GM18909 (cell line): ENCODE measurements at regions not wholly inside any gene's neighbourhood (a gene's known extent, or its start where the extent isn't known, plus 50 kb on each side); places are given as distances from the start of the nearest gene placed in this dataset.

ENCODE experiments used
- ATAC-seq: cut with Tn5 transposase; IDR thresholded peaks from one replicate; pipeline ENCODE4 v1.9.1; 2021; ENCODE audit warnings: mild to moderate bottlenecking; ENCODE audit not compliant: unreplicated experiment, poor library complexity

DNA sequence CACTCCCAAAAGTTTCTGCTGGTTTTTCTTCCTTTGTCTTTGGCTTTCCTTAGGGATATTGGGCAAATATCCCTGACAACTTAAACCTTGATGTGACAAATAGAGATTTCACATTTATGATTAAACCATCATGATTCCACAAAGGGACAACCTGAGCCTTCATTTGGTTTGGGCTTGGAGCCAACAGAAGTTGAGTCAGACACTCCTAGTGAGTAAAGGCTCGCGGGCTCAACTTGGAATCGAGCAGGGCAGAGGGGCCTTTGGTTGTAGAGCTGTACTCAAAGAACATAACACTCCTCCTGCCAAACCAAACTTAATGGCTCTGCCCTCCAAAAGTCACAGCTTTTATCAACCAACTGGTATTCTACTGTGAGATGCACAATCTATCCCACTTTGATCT, 290.2 kb upstream of the MAP3K1 start:
- ATAC-seq = no peak

- ATAC-seq = no peak
These were observed 290.9 kb upstream of the ANKRD55 start for GRCh38 chr5:56523790-56524575.

- no peak for ATAC-seq
These were observed 289.8 kb upstream of the ANKRD55 start for GRCh38 chr5:56522960-56523359.

GRCh38 chr5:56522169-56522568, 289.0 kb upstream of the ANKRD55 start:
- ATAC-seq = no peak

- ATAC-seq = no peak
These were observed 288.0 kb upstream of the ANKRD55 start for GRCh38 chr5:56520986-56521730.

DNA sequence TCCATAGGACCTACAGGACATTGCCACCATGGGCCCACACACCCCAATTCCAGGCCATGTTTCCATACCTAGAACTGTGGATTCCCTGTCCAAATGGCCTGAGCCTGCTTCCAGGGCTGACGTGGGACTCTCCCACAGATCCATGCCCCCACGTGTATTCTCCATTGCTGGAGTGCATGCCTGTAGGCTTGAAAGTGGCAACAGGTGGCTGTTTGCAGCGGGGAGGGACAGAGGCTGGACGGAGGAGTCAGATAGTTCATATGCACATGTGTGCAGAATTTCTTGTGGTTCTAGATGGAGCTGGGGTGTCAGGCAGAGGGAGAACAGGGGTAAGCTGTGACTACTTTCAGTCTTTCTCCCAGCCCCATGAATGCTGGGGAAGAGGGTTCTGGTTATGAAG, 285.7 kb upstream of the ANKRD55 start:
- ATAC-seq = no peak

- ATAC-seq = no peak
These were observed 283.9 kb upstream of the ANKRD55 start for GRCh38 chr5:56517011-56517416.

- no peak for ATAC-seq
These were observed 283.3 kb upstream of the ANKRD55 start for GRCh38 chr5:56516441-56516840.

GRCh38 chr5:56516035-56516434, 282.9 kb upstream of the ANKRD55 start:
- no peak for ATAC-seq

DNA sequence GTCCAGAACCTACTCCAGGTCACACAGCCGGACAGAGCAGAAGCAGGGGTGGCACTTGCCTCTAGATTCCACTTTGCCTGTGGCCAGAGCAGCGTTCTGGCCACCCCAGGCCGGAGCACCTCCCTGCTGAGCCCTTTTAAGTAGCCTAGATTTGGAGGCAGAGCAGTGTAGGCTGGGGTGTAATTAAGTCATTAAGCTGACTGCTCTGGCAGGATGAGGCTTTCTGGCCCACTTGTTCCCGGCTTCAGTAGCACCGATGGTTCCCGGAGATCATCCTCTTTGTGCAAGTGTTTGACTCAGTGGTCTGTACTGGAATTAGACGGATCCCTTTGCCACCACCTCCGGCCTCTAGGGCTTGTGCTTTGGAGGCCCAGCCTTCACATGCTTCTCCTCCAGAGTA, 281.9 kb upstream of the ANKRD55 start:
- no peak for ATAC-seq

DNA sequence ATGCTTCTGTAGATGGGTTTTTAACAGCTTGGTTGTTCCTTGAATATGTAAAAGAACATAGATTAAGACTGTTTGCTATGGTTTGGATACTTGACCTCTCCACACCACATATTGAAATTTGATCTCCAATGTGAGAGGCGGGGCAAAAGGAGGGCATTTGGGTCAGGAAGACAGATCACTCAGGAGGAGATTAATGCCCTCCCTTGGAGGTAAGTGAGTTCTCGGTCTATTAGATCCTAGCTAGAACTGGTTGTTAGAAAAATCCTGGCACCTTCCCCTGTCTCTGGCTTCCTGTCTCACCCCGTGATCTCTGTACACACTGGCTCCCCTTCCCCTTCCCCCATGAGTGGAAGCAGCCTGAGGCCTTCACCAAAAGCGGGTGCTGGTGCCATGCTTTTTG, 281.1 kb upstream of the ANKRD55 start:
- no peak for ATAC-seq

- no peak for ATAC-seq
These were observed 280.0 kb upstream of the ANKRD55 start for GRCh38 chr5:56513141-56513540.

DNA sequence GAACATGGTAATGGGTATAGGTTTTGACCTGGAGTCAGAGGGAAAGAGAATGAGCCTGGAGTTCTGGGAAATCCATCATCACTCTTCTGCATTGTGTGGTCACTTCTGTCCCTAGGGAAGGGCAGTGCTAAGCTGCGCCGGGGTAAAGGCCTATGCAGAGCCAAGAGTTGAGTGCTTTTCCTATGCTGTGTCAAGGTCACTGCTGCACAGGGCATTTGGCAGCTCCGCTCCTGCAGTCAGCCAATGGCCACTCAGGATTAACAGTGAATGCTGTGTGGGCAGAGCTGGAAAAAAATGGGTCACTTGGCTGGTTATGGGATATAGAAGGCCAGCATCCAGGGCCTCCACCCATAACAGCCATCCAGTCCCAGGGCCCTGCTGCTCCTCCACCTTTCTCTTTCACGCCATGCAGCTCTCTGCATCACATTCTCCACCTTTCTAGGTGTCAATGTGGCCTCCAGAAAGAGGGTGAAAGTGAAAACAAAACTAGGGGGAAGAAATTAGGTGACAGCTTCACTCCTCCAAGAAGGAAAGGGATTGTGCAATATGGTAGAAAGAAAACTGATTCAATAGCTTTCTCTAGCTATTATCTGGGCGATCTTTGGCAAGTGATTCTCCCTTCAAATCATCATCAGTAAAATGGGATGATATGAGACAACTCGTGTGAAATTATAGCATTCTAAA, 279.3 kb upstream of the ANKRD55 start:
- no peak for ATAC-seq

DNA sequence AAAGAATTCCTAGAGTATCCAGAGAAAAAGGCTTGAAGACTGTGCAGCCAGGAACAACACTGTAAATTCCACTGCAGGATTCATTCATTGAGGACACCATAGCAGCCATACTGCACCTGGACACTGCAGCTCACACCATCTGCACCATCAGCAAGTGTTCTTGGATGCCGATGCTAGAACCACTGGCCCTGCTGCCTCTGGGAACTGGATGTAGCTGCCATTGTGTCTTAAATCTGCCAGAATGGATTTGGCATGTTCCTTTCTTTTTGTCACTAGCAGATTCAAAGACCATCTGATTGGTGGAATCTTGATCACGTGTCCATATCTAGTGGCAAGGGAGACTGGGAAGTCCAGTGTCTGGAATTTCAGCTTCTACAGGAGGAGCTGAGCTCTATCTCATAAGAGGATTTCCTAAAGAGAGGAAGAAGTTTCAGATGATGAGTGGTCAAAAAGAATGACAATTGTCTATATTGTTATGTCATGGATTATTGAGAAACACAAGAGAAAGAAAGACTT, 278.3 kb upstream of the ANKRD55 start:
- no peak for ATAC-seq

DNA sequence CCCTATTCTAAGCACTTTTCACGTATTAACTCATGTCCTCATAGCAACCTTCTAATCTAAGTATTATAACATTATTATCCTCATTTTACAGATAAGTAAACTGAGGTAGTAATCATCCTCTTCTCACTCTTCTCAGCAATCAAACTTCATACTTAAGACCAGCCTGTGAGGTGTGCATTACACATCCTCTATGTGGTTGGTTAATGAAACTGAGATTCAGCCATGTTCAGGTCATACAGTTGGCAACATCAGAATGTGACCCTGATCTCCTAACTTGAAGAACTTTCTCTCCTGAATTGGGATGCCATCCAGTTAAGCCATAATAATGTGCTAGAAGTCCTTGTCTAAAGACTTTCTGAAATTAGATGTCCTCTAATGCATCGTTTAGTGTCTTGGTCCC, 275.1 kb upstream of the ANKRD55 start:
- ATAC-seq = no peak

- no peak for ATAC-seq
These were observed 274.3 kb upstream of the ANKRD55 start for GRCh38 chr5:56507351-56507930.

DNA sequence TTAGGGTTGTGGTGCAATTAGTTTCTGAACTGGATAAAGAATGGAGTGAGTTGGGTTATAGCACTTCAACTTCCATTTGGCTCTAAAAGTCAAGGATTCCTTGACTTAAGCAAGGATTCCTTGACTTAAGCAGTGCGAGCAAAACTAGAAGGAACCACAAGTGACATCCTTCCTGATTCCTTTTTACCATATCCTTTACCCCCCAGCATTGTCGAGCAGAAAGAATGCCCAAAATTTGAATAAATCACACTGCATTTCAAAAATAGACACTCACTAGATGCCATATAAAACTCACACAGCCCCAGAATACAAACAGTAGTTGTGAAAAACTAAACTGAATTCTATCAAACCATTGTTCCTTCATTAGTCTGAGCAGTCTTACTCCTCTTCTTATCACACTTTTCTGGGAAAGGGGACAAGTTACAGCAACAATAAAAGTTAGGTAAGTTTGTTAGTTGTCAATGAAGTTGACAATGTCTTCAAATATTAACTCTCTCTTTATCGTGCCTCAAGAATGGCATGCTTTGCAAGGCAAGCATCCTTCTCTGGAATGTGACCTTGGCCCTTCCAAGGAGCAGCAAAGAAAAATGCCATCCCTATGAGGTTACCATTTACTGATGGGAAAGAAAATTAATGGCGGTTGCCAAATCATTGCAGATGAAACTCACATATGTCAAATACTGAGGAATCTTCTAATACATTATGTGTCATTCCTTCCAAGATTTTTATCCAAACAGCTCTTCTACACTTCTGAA, 273.3 kb upstream of the ANKRD55 start:
- ATAC-seq = no peak

- no peak for ATAC-seq
These were observed 270.8 kb upstream of the ANKRD55 start for GRCh38 chr5:56503929-56504328.

DNA sequence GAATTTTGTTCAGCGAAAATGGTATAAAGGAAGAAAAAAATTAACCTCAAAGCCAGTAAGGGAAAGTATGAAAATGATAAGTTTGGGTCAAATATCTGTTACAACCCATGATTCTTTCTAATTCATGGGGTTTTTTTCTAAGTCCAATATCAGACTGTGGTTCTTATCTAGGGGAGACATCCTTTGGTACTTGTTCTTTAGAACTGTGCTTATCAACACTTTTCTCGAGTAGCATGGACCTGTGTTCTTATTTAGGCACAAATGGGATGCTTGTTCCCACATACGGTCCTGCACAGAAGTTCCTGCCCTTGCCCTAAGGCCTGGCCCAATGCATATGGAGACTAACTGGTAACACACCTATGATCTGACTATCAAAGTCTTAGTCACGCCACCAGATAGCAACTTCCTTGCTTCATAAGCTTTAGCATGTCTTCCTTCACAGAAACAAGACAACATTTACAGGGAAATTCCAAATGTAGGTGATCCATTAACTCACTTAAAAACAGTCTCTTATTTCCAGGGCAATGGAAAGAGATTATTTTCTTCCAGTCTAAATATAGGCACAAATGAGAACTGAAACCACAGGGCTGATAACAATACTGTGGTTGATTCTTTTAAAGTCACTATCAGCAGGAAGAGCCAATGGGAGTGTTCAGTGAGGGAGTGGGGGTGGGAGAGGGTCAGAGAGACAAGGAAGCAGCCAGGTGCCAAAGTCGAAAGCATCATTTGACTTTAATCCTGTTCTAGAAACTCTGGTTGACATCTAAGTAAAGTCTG, 268.8 kb upstream of the ANKRD55 start:
- ATAC-seq = no peak
